ENCODE measurements at regions not wholly inside any gene's neighbourhood (a gene's known extent, or its start where the extent isn't known, plus 50 kb on each side); places are given as distances from the start of the nearest gene placed in this dataset.

DNA sequence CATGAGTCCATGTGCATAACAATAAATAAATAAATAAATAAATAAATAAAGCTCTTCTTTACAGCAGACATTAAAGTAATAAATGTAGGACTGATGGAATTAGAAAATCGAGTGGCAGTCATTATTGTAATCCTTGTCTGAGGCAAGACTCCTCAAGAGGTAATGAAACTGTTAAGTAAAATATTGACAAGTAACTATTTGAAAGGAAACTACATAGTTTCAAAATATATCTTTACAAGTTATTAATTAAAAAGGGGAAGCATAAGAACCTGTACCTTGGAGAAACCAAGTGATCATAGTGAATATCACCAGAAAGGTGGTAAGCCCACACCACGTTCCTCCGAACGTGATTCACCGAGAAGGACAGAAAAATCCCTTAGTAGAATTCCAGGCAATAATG is 285.6 kb upstream of the SORCS1 start:
- H3K36me3 ChIP-seq (ENCODE audit: low read depth): no peaks in the 10 kb centered on the region
- TF ChIP-seq, protein P1, sequence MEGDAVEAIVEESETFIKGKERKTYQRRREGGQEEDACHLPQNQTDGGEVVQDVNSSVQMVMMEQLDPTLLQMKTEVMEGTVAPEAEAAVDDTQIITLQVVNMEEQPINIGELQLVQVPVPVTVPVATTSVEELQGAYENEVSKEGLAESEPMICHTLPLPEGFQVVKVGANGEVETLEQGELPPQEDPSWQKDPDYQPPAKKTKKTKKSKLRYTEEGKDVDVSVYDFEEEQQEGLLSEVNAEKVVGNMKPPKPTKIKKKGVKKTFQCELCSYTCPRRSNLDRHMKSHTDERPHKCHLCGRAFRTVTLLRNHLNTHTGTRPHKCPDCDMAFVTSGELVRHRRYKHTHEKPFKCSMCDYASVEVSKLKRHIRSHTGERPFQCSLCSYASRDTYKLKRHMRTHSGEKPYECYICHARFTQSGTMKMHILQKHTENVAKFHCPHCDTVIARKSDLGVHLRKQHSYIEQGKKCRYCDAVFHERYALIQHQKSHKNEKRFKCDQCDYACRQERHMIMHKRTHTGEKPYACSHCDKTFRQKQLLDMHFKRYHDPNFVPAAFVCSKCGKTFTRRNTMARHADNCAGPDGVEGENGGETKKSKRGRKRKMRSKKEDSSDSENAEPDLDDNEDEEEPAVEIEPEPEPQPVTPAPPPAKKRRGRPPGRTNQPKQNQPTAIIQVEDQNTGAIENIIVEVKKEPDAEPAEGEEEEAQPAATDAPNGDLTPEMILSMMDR (conservative IDR thresholded peaks at IDR 0.05): no peak
- TF ChIP-seq EZH2 (IDR thresholded peaks at IDR 0.05; ENCODE audit: low read depth): no peak
- H3F3A ChIP-seq (ENCODE audit: insufficient read depth, low read depth): no peaks in the 10 kb centered on the region
- no peaks in the 10 kb centered on the region for H3K27me3 ChIP-seq (ENCODE audit: insufficient read depth, low read depth)
- ChIA-PET CTCF (no interaction called here), POLR2A (ENCODE audit: unreplicated experiment) (no interaction called here)
- no peak overlapping the region for H3K27ac ChIP-seq
- DNase-seq: no peak
- no peaks in the 10 kb centered on the region for H3K9me2 ChIP-seq (ENCODE audit: insufficient read depth)
- no peak overlapping the region for H3K4me2 ChIP-seq
- no peaks in the 10 kb centered on the region for H3K9me3 ChIP-seq (ENCODE audit: insufficient read depth, low read depth)
- H3K4me3 ChIP-seq: no peak overlapping the region
- no peaks in the 10 kb centered on the region for H3K79me2 ChIP-seq (ENCODE audit: low read depth)
- no peak overlapping the region for H2AFZ ChIP-seq
- intact Hi-C loops (cut with micrococcal nuclease; ENCODE audit: unreplicated experiment): no loop called here
- no peaks in the 10 kb centered on the region for H4K20me1 ChIP-seq (ENCODE audit: insufficient read depth)
- no peaks in the 10 kb centered on the region for H3K4me1 ChIP-seq (replicated peaks; ENCODE audit: insufficient read depth)
- no TSS peak for BruUV-seq (replicated peaks)

DNA sequence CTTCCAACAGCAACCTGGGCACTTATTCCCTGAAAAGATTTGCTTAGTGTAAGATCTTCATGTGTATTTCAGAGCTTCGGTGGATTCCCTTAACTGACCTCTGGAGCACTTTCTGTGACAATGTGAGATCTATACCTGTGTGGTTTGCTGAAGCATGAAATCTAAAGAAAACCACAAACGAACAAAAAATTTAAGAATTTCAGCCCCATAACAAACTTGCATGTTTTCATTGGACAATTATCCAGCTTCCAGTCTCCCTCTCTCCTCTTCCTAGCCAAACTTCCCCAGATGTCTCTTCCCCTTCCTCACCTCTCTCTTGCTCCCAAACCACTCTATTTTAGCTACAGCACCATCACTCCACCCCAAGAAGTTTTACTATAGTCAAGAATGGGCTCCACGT is 279.9 kb upstream of the SORCS1 start:
- no peaks in the 10 kb centered on the region for H3K36me3 ChIP-seq (ENCODE audit: low read depth)
- no peaks in the 10 kb centered on the region for H3K4me1 ChIP-seq (replicated peaks; ENCODE audit: insufficient read depth)
- H3F3A ChIP-seq (ENCODE audit: insufficient read depth, low read depth): no peaks in the 10 kb centered on the region
- H3K79me2 ChIP-seq (ENCODE audit: low read depth): no peaks in the 10 kb centered on the region
- H3K27me3 ChIP-seq (ENCODE audit: insufficient read depth, low read depth): no peaks in the 10 kb centered on the region
- TF ChIP-seq, protein P1 (conservative IDR thresholded peaks at IDR 0.05): no peak
- no peak for TF ChIP-seq EZH2 (IDR thresholded peaks at IDR 0.05; ENCODE audit: low read depth)
- no peak overlapping the region for H3K4me2 ChIP-seq
- no peaks in the 10 kb centered on the region for H4K20me1 ChIP-seq (ENCODE audit: insufficient read depth)
- H3K9me3 ChIP-seq (ENCODE audit: insufficient read depth, low read depth): no peaks in the 10 kb centered on the region
- no peaks in the 10 kb centered on the region for H3K9me2 ChIP-seq (ENCODE audit: insufficient read depth)
- CTCF ChIA-PET: no interaction called here
- H3K4me3 ChIP-seq: no peak overlapping the region
- intact Hi-C loops (cut with micrococcal nuclease; ENCODE audit: unreplicated experiment): no loop called here
- no peak overlapping the region for H3K27ac ChIP-seq
- no peak for DNase-seq
- POLR2A ChIA-PET (ENCODE audit: unreplicated experiment): no interaction called here
- no TSS peak for BruUV-seq (replicated peaks)
- H2AFZ ChIP-seq: no peak overlapping the region

DNA sequence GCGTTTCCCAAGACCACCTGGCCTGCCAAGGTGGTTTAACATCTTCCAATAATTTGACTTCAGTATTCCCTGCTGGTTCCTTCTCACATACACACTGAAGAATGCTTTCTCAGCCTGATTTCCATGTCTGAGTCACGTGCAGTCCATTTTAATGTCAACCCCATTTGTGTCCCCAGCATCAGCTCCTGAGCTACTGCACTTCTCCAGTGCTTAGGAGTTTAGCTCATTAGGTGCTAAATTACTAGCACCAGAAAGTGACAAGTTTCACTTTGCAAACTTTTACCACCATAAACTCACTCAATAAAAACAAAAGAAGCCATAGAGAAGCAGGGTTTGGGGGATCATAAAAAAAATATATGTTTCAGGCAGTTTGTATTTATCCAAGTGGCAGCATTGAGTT is 279.3 kb upstream of the SORCS1 start:
- Histone ChIP-seq H3F3A (ENCODE audit: insufficient read depth, low read depth) (no peaks in the 10 kb centered on the region), H3K79me2 (ENCODE audit: low read depth) (no peaks in the 10 kb centered on the region), H4K20me1 (ENCODE audit: insufficient read depth) (no peaks in the 10 kb centered on the region), H3K4me2 (no peak overlapping the region), H3K9me3 (ENCODE audit: insufficient read depth, low read depth) (no peaks in the 10 kb centered on the region), H3K27me3 (ENCODE audit: insufficient read depth, low read depth) (no peaks in the 10 kb centered on the region), H2AFZ (no peak overlapping the region), H3K4me3 (no peak overlapping the region), H3K27ac (no peak overlapping the region), H3K4me1 (replicated peaks; ENCODE audit: insufficient read depth) (no peaks in the 10 kb centered on the region), H3K36me3 (ENCODE audit: low read depth) (no peaks in the 10 kb centered on the region), H3K9me2 (ENCODE audit: insufficient read depth) (no peaks in the 10 kb centered on the region)
- BruUV-seq (replicated peaks): no TSS peak
- ChIA-PET POLR2A (ENCODE audit: unreplicated experiment) (no interaction called here), CTCF (no interaction called here)
- TF ChIP-seq EZH2 (IDR thresholded peaks at IDR 0.05; ENCODE audit: low read depth): no peak
- TF ChIP-seq, protein P1 (conservative IDR thresholded peaks at IDR 0.05): no peak
- intact Hi-C loops (cut with micrococcal nuclease; ENCODE audit: unreplicated experiment): no loop called here
- DNase-seq: no peak

Data from PC-9 (cell line).